Omental fat pad (tissue), 3 donors: ENCODE measurements at regions not wholly inside any gene's neighbourhood (a gene's known extent, or its start where the extent isn't known, plus 50 kb on each side); places are given as distances from the start of the nearest gene placed in this dataset.

Source experiments
- ATAC-seq: fragments of 150-250 bp; one replicate; pipeline ENCODE4 v1.9.1; 2016; ENCODE audit warnings: mild to moderate bottlenecking, moderate library complexity; ENCODE audit not compliant: low FRiP score
- DNase-seq: peaks from one replicate; pipeline ENCODE4 v3.0.0-alpha.2; 2019; ENCODE audit warnings: low spot score
- TF ChIP-seq, protein P1 (sequence below), 3 donors: fragments of 450-650 bp; IDR thresholded peaks; one replicate each; pipeline ENCODE4 v1.5.1; 2016 to 2017; ENCODE audit warnings: antibody characterized with exemption in 3 of 3, mild to moderate bottlenecking in 3 of 3, moderate library complexity in 2 of 3

DNA sequence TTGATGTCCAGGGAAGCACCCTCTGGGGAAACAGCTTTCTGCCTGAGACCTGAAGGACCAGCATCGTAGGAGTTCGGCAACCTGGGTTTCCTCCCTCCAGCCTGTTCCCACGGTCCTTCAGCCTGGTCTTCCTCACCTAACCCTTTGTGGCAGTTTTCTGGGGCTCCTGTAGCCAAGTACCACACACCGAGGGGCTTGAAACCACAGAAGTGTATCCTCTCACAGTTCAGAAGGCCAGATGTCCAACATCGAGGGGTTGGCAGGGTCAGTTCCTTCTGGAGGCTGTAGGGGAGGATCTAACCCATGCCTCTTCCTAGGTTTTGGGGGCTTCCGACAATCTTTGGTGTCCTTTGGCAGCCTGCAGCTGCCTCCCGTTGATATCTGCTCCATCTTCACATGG, 381.0 kb upstream of the TNRC6C start:
- ATAC-seq = no peak
- no peak for DNase-seq
- TF ChIP-seq, protein P1, sequence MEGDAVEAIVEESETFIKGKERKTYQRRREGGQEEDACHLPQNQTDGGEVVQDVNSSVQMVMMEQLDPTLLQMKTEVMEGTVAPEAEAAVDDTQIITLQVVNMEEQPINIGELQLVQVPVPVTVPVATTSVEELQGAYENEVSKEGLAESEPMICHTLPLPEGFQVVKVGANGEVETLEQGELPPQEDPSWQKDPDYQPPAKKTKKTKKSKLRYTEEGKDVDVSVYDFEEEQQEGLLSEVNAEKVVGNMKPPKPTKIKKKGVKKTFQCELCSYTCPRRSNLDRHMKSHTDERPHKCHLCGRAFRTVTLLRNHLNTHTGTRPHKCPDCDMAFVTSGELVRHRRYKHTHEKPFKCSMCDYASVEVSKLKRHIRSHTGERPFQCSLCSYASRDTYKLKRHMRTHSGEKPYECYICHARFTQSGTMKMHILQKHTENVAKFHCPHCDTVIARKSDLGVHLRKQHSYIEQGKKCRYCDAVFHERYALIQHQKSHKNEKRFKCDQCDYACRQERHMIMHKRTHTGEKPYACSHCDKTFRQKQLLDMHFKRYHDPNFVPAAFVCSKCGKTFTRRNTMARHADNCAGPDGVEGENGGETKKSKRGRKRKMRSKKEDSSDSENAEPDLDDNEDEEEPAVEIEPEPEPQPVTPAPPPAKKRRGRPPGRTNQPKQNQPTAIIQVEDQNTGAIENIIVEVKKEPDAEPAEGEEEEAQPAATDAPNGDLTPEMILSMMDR (IDR thresholded peaks at IDR 0.05) = no peak

DNA sequence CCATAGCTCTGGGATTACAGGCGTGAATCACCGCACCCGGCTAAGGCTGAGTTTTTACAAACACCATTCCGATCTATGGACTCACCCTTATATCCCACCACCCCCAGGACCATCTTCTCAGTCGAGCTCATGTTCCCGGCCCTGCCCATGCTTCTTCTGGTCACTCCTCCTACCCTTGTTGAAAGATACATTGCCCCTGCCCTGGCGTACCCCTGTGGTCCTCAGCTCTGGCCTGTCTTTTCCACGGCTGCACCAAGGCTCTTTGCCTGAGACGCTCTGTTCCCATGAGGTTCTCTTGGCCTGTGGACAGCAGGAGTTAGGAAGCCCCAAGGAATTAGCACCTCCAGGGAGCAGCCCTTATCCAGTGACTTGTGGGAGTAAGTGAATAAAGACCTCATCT, 379.4 kb upstream of the TNRC6C start:
- DNase-seq = no peak
- no peak for ATAC-seq

DNA sequence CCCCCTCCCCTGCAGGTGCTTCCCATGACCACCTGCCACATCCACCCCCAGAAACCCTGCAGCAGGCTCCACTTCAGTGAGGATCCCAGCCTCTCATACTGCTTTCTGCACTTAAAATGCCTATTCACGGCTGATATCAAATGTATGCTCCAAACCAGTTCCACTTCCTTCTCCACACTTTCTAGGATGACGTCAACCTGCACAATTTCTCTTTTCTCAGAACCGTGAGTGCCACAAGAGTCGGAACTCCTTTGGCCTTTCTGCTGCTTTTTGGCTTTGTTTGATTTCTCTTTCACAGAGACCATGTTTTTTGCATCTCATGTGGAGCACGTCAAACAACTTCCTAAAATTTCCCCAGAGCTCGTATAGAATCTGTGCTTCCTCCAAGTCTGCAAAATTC, 378.8 kb upstream of the TNRC6C start:
- ATAC-seq (no peak), DNase-seq (no peak)
- TF ChIP-seq, protein P1 (IDR thresholded peaks at IDR 0.05) = no peak

More for the DNA sequence above, 379.4 kb upstream of the TNRC6C start:
- TF ChIP-seq, protein P1 (IDR thresholded peaks at IDR 0.05) = no peak

DNA sequence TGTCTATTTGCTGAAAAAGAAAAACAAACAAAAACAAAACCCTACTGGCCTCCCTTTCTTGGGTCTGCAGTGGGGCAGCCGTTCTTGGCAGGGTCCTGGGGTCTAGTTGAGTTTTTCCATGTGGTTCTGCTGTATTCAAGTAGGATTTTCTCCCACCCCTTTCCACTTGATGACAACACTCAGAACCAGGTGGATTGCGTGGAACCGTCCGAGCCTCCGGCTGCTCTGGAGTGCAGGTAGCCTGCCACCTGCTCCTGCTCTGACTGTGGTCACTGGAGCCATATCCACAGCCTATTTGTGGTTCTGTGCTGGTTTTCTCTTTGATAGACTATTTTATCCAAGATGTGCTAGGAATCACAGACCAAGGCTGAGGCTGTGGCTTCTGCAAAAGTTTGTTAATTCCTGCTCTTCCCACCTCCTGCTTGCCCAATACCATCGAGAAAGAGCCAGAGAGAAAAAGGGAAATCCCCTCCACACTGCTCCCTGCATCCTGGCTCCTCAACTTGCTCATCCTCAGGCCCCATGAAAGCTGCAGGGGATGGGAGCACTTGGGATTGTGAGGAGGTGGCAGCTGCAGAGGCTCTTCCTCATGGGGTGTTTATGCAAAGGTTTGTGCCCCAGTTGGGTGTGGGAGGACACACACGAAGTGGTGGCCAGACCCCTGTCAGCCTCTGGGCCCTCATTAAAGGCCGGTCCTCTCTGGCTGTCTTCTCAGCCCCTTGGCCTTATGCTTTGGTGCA, 377.8 kb upstream of the TNRC6C start:
- DNase-seq (no peak), ATAC-seq (no peak)
- TF ChIP-seq, protein P1 (IDR thresholded peaks at IDR 0.05) = no peak

DNA sequence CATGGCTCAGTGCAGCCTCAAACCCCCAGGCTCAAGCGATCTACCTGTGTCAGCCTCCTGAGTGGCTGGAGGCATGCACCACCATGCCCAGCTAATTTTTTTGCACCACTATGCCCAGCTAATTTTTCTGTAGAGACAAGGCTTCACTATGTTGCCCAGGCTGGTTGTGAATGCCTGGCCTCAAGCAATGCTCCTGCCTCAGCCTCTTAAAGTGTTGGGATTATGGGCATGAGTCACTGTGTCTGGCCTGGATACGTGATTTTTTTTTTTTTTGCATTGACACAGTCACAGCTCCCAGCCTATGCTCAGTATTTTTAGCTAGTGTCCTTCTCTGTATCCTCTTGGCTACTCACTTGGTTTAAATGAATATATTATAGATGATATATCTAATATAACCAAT, 377.0 kb upstream of the TNRC6C start:
- no peak for ATAC-seq
- DNase-seq = no peak
- TF ChIP-seq, protein P1 (IDR thresholded peaks at IDR 0.05) = no peak

DNA sequence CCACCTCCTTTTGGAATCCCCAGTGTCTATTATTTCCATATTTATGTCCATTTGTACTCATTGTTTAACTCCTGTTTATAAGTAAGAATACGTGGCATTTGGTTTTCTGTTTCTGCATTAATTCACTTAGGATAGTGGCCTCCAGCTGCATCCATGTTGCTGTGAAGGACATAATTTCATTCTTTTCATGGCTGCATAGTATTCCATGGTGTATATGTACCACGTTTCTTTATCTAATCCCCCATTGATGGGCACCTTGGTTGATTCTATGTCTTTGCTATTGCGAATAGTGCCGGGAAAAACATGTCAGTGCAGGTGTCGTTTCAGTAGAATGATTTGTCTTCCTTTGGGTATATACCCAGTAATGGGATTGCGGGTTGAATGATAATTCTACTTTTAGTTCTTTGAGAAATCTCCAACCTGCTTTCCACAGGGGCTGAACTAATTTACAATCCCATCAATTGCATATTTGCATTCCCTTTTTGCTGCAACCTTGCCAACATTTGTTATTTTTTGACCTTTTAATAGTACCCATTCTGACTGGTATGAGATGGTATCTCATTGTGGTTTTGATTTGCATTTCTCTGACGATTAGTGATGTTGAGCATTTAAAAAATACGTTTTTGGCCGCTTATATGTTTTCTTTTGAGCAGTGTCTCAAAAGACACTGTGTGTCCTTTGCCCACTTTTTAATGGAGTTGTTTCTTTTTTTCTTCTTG, 373.2 kb upstream of the TNRC6C start:
- no peak for ATAC-seq
- no peak for DNase-seq
- TF ChIP-seq, protein P1 (IDR thresholded peaks at IDR 0.05) = no peak
